Loucy (cell line): ENCODE measurements at regions not wholly inside any gene's neighbourhood (a gene's known extent, or its start where the extent isn't known, plus 50 kb on each side); places are given as distances from the start of the nearest gene placed in this dataset.

Source experiments
- CTCF ChIP-seq: fragments of 200-600 bp; sonication (generic); conservative IDR thresholded peaks from 2 replicates; pipeline ENCODE4 v1.5.1; 2014; ENCODE audit warnings: mild to moderate bottlenecking, antibody characterized with exemption, low read length
- EZH2phosphoT487 ChIP-seq: fragments of 200-600 bp; IDR thresholded peaks from 2 replicates; pipeline ENCODE4 v1.6.1; 2018; ENCODE audit warnings: antibody characterized with exemption, mild to moderate bottlenecking, moderate library complexity, borderline replicate concordance

GRCh38 chr14:53331921-53332320 lies 178.8 kb upstream of the DDHD1 start:
- TF ChIP-seq CTCF (no peak), EZH2phosphoT487 (no peak)
